ENCODE measurements at regions not wholly inside any gene's neighbourhood (a gene's known extent, or its start where the extent isn't known, plus 50 kb on each side); places are given as distances from the start of the nearest gene placed in this dataset.

DNA sequence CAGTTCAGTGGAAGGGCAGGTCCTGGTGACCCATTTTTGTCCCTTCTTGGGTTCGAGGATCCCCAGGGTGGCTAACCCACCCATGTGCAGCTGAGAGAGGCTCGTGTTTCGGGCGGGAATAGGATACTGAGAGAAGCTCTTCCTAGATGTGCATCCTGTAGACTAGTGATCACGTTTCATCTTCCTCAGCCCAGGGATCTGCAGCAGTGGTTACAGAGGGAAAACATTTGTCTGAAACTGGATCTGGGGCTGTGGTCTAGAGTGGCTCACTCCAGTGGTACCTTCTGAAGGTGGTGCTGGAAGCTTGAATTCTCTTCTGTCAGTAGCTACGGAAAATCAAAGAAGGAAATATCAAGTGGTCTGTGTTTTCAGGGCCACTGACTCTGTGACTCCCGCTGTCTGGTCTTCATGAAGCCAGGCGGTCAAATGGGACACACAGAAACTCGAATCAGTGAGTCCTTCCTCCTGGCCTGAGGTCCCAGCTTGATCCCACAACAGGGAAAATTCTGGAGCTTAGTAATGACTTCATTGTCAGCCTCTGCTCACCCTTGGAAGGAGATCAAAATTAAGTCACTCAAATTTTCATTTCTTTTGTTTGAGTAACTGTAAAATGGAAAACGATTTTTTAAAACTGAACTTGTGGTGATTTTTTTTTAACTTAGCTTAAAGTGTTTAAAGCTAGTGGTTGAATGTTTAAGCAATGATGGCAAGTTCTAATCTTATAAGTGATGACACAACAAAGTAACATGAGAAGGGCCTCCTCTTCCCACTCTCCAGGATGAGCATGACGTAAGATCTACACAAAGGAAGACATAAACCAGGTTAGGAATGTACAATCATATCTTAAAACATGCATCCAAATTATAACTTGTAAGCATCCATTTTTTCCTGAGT is 469.3 kb upstream of the KLF6 start:
- TF ChIP-seq, protein P1, sequence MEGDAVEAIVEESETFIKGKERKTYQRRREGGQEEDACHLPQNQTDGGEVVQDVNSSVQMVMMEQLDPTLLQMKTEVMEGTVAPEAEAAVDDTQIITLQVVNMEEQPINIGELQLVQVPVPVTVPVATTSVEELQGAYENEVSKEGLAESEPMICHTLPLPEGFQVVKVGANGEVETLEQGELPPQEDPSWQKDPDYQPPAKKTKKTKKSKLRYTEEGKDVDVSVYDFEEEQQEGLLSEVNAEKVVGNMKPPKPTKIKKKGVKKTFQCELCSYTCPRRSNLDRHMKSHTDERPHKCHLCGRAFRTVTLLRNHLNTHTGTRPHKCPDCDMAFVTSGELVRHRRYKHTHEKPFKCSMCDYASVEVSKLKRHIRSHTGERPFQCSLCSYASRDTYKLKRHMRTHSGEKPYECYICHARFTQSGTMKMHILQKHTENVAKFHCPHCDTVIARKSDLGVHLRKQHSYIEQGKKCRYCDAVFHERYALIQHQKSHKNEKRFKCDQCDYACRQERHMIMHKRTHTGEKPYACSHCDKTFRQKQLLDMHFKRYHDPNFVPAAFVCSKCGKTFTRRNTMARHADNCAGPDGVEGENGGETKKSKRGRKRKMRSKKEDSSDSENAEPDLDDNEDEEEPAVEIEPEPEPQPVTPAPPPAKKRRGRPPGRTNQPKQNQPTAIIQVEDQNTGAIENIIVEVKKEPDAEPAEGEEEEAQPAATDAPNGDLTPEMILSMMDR (conservative IDR thresholded peaks at IDR 0.05; ENCODE audit: low read depth, low read length): no peak
- peak; percentile 96 for DNase-seq (ENCODE audit: low read depth)
- no peak overlapping the region for H3K4me3 ChIP-seq (ENCODE audit: low read depth, low read length)

DNA sequence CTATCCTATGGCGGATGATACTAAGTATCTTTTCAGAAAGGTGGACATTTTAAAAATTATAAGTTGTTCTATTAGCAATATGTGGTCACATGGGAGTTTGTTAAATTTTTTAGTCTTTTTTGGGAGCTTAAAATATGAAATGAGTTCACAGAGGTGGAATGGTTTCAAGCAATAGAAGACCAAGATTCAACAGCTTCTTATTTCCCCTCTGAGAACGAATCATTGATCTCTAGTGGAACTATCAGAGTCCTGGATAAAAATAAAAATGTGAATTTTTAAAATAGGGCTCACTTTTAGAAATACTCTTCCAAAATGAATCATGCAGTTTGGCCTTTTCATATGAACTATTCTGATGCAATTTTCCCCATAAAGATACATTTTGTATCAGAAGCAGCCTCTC is 467.7 kb upstream of the KLF6 start:
- DNase-seq (ENCODE audit: low read depth): no peak
- TF ChIP-seq, protein P1 (conservative IDR thresholded peaks at IDR 0.05; ENCODE audit: low read depth, low read length): no peak
- H3K4me3 ChIP-seq (ENCODE audit: low read depth, low read length): no peak overlapping the region

DNA sequence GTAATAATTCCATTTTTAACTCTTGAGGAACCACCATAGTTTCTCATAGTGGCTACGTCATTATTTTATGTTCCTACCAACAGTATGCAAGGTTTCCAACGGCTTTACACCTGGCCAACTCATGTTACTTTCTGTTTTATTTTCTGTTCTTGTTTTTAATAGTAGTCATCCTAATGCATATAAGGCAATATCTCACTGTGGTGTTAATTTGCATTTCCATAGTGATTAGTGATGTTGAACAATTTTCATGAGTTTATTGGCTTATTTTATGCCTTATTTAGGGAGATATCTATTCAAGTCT is 465.5 kb upstream of the KLF6 start:
- DNase-seq (ENCODE audit: low read depth): no peak
- TF ChIP-seq, protein P1 (conservative IDR thresholded peaks at IDR 0.05; ENCODE audit: low read depth, low read length): no peak
- no peak overlapping the region for H3K4me3 ChIP-seq (ENCODE audit: low read depth, low read length)

DNA sequence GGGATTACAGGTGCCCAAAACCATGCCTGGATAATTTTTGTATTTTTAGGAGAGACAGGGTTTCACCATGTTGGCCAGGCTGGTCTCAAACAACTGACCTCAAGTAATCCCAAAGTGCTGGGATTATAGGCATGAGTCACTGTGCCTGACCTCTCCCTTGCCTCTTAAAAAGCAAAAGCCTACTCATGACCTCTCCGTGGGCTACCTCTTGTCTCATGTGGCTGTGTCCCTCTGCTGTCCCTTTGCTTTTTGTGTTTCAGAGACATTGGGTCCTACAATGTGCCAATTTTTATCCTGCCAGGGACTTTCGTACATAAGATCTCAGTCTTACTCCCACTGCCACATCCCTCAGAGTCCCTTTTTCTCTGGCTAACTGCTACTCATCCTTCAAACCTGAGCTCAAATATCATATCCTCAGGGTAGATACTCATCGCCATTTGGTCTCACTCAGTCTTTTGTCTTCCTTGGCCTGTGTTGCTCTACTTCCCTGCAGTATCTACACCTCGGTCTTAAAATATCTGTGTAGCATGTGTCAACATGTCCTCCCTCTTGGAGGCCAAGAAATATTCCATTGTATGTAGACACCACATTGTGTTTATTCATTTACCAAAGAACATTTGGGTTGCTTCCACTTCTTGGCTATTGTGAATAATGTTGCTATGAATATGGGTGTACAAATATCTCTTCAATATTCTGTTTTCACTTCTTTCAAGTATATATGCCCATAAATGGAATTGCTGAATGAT is 465.0 kb upstream of the KLF6 start:
- DNase-seq (ENCODE audit: low read depth): no peak
- TF ChIP-seq, protein P1 (conservative IDR thresholded peaks at IDR 0.05; ENCODE audit: low read depth, low read length): no peak

DNA sequence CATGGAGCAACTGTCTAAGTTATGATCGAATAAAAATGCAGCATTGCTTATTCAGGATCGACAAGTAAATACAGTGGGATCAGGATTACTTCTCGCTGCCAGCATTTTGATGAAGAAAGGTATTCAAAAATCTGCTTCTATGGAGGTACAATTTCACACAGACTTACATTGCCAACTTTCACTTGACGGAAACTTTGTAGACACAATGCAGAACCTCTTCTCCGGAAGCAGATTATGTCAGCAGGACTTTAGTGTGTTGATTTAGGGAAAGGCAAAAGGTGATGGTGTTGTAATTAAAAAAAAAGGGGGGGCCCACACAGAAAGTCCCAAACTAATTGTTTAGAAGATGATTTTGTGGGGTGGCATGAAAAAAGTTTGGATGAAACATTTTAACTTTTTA is 462.4 kb upstream of the KLF6 start:
- DNase-seq (ENCODE audit: low read depth): no peak
- TF ChIP-seq, protein P1 (conservative IDR thresholded peaks at IDR 0.05; ENCODE audit: low read depth, low read length): no peak
- H3K4me3 ChIP-seq (ENCODE audit: low read depth, low read length): no peak overlapping the region

More for the DNA sequence above, 465.0 kb upstream of the KLF6 start:
- H3K4me3 ChIP-seq (ENCODE audit: low read depth, low read length): no peak overlapping the region

DNA sequence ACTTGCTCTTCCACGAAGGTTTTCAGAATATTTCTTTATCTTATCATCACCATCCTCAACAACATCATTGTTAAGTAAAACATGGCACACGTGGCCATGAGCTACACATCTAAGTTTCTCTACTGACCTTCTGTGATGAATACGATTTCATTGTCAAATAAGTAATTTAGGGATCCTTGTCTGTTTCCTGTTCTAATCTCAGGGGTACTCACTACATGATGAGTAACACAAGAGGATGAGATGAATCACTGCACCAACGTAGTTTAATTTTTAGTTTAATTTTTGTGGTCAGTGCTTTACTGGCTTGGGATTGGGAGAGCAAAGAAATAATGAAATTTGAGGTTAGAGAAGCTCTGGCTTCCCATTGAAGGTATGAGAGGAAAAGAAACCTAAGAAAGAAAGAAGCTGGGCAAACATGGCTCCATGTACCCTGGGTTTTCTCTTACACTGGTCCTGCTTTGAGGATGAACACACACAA is 461.9 kb upstream of the KLF6 start:
- no peak overlapping the region for H3K4me3 ChIP-seq (ENCODE audit: low read depth, low read length)
- peak; percentile 92 for DNase-seq (ENCODE audit: low read depth)

More for the DNA sequence above, 461.9 kb upstream of the KLF6 start:
- TF ChIP-seq, protein P1 (conservative IDR thresholded peaks at IDR 0.05; ENCODE audit: low read depth, low read length): no peak
